Brain microvascular endothelial cell (primary cell): ENCODE measurements at regions not wholly inside any gene's neighbourhood (a gene's known extent, or its start where the extent isn't known, plus 50 kb on each side); places are given as distances from the start of the nearest gene placed in this dataset.

Source experiments
- DNase-seq: peaks from one replicate; pipeline ENCODE4 v3.0.0-alpha.2; 2020
- H3K27ac ChIP-seq: fragments of 250-450 bp; sonication (Bioruptor Pico); 2 replicates; pipeline ENCODE4 v1.5.1; 2020; ENCODE audit warnings: mild to moderate bottlenecking, moderate library complexity
- H3K27me3 ChIP-seq: fragments of 250-450 bp; sonication (Bioruptor Pico); replicated peaks from 2 replicates; pipeline ENCODE4 v1.5.1; 2020; ENCODE audit warnings: mild to moderate bottlenecking
- H3K36me3 ChIP-seq: fragments of 250-450 bp; sonication (Bioruptor Pico); replicated peaks from 2 replicates; pipeline ENCODE4 v1.5.1; 2020; ENCODE audit warnings: mild to moderate bottlenecking
- H3K4me3 ChIP-seq: 2 replicates; pipeline ENCODE4 v1.5.1; 2011; ENCODE audit warnings: low read depth, mild to moderate bottlenecking, control low read depth, low read length, moderate library complexity
- in situ Hi-C: cut with HindIII; loops from 2 replicates; pipeline ENCODE4 v1.10.0; 2017; ENCODE audit warnings: low sequenced_read_pairs, low pct_ligation_motif_present
- TF ChIP-seq, protein P1 (sequence below): IDR thresholded peaks from 2 replicates; pipeline ENCODE4 v1.5.1; 2011; ENCODE audit warnings: low read depth, mild to moderate bottlenecking, moderate library complexity, low read length, control low read depth, inconsistent platforms; ENCODE audit errors: missing control alignments

DNA sequence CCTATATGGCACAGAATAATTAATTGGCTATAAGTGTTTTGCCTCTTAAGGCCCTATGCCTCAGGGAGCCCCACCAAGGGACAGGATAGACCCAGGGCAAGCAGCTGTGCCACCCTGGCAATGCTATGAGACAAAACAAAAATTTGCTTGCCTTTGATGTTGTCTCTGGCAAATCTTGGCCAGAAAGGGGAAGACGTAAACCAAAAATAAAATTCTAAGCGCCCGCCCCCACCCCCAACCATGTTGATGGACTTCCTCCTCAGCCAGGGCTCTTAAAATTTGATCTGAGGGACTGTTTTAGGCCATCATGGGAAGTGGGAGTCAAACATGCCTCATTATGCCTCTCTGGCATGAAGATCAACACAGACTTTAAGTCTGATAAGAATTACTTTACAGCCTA lies 130.5 kb upstream of the APOOL start:
- no peaks in the 10 kb centered on the region for H3K27me3 ChIP-seq
- no peaks in the 10 kb centered on the region for H3K36me3 ChIP-seq
- no peak overlapping the region for H3K4me3 ChIP-seq
- no peak overlapping the region for H3K27ac ChIP-seq
- no peak for DNase-seq
- in situ Hi-C loops, result no loop called here
- TF ChIP-seq, protein P1, sequence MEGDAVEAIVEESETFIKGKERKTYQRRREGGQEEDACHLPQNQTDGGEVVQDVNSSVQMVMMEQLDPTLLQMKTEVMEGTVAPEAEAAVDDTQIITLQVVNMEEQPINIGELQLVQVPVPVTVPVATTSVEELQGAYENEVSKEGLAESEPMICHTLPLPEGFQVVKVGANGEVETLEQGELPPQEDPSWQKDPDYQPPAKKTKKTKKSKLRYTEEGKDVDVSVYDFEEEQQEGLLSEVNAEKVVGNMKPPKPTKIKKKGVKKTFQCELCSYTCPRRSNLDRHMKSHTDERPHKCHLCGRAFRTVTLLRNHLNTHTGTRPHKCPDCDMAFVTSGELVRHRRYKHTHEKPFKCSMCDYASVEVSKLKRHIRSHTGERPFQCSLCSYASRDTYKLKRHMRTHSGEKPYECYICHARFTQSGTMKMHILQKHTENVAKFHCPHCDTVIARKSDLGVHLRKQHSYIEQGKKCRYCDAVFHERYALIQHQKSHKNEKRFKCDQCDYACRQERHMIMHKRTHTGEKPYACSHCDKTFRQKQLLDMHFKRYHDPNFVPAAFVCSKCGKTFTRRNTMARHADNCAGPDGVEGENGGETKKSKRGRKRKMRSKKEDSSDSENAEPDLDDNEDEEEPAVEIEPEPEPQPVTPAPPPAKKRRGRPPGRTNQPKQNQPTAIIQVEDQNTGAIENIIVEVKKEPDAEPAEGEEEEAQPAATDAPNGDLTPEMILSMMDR, result no peak

DNA sequence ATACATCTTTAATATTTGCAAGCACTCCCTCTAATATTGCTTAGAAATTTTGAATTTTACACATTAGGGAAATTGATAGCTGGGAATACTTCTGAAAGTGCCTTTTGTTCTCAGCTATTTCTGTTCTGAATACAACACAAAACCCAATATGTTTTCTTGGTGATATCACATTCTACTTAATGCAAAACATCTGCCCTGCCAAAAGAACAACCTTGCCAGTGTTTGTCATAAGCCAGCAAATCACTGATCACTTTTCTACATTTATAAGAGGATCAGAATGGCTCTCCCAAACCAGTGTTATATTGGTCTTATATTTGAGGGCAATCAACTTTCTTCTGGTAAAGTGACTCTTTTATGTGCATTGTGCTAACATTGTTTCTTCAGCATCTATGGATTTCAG lies 126.8 kb upstream of the APOOL start:
- Histone ChIP-seq H3K27me3 (no peaks in the 10 kb centered on the region), H3K4me3 (no peak overlapping the region), H3K27ac (no peak overlapping the region), H3K36me3 (no peaks in the 10 kb centered on the region)
- no peak for DNase-seq
- TF ChIP-seq, protein P1, result no peak
- in situ Hi-C loops, result no loop called here

- no peak overlapping the region for H3K27ac ChIP-seq
- no peaks in the 10 kb centered on the region for H3K27me3 ChIP-seq
- in situ Hi-C loops, result no loop called here
- DNase-seq, result no peak
- no peaks in the 10 kb centered on the region for H3K36me3 ChIP-seq
- TF ChIP-seq, protein P1, result no peak
- H3K4me3 ChIP-seq, result no peak overlapping the region
Measured at GRCh38 chrX:84893897-84894296, 109.8 kb upstream of the APOOL start.

DNA sequence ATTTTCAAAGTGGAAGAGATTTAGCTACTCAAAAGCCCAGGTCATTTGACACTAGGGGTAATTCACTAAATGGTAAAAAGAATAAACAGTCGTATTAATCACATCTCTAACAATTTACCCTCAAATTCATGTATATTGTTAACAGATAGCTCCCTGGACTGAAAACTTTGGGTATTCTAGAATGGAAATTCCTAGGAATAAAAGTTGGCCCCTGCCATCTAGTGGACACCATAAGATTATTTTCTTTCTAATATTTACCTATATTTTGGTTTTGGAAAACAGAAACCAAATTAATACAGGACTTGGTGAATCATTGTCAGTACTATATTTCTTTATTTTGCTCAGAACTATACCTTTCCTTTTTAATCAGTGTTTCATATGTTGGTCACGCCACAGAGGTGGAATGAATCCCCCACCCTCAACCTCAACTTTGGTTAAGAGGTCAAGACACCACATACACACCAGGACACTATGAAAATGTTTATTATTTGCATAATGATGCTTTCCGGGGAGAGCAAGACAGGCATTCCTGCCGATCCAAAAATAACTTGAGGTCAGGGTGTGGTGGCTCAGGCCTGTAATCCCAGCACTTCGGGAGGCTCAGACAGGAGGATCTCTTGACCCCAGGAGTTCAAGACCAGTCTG lies 96.2 kb upstream of the APOOL start:
- in situ Hi-C loops, result no loop called here
- TF ChIP-seq, protein P1, result no peak
- no peak for DNase-seq
- H3K36me3 ChIP-seq, result no peaks in the 10 kb centered on the region
- no peak overlapping the region for H3K4me3 ChIP-seq
- no peaks in the 10 kb centered on the region for H3K27me3 ChIP-seq
- H3K27ac ChIP-seq, result no peak overlapping the region

DNA sequence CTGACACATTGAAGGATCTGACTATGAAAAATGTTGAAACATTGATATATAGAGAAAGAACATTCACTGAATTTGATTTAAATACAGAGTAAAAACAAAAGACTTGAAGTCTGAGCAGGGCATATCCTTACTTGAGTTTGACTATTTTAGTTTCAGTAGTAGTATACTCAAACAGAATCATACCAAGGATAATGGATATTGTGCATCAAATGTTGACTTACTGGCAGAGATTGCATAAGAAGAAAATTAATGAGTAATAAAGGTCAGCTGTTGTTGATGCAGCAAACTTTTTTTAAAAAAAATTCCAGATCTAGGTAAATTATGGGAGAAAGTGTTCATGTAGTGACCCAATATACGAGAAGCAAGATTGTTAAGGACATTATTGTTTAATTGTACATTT lies 94.5 kb upstream of the APOOL start:
- Histone ChIP-seq H3K4me3 (no peak overlapping the region), H3K36me3 (no peaks in the 10 kb centered on the region), H3K27ac (no peak overlapping the region), H3K27me3 (no peaks in the 10 kb centered on the region)
- in situ Hi-C loops, result no loop called here
- no peak for DNase-seq
- TF ChIP-seq, protein P1, result no peak

- Histone ChIP-seq H3K27ac (no peak overlapping the region), H3K27me3 (no peaks in the 10 kb centered on the region), H3K4me3 (no peak overlapping the region), H3K36me3 (no peaks in the 10 kb centered on the region)
- DNase-seq, result no peak
- in situ Hi-C loops, result no loop called here
- TF ChIP-seq, protein P1, result no peak
Measured at GRCh38 chrX:84924624-84925023, 79.1 kb upstream of the APOOL start.
